IPS DF 6.9 (cell line): ENCODE measurements at regions not wholly inside any gene's neighbourhood (a gene's known extent, or its start where the extent isn't known, plus 50 kb on each side); places are given as distances from the start of the nearest gene placed in this dataset.

Experiments used
- DNase-seq: peaks from one replicate; pipeline ENCODE4 v3.0.0-alpha.2; 2013; ENCODE audit warnings: low read depth, low spot score
- H3K27ac ChIP-seq: one replicate; pipeline ENCODE4 v1.5.1; 2013; ENCODE audit warnings: low read length, control low read depth
- H3K27me3 ChIP-seq: 2 replicates; pipeline ENCODE4 v1.6.1; 2013; ENCODE audit warnings: mild to moderate bottlenecking, low read length; ENCODE audit not compliant: control insufficient read depth, insufficient read depth
- H3K36me3 ChIP-seq: 2 replicates; pipeline ENCODE4 v1.6.1; 2013; ENCODE audit warnings: low read length; ENCODE audit not compliant: control insufficient read depth, insufficient read depth
- H3K4me1 ChIP-seq: 2 replicates; pipeline ENCODE4 v1.6.1; 2013; ENCODE audit warnings: low read length; ENCODE audit not compliant: control insufficient read depth, insufficient read depth
- H3K4me3 ChIP-seq: 2 replicates; pipeline ENCODE4 v1.5.1; 2013; ENCODE audit warnings: mild to moderate bottlenecking, low read length
- H3K9me3 ChIP-seq: 2 replicates; pipeline ENCODE4 v1.6.1; 2013; ENCODE audit warnings: low read length, inconsistent platforms; ENCODE audit not compliant: control insufficient read depth, insufficient read depth
- WGBS: extraction: QIAGEN DNeasy Blood & Tissue Kit; methylation state at CpG from one replicate; pipeline ENCODE4 v1.1.7; 2013; ENCODE audit warnings: mixed read lengths, missing lambda C conversion rate; ENCODE audit not compliant: insufficient read length, insufficient coverage; 5-methylcytosine and 5-hydroxymethylcytosine counted together

DNA sequence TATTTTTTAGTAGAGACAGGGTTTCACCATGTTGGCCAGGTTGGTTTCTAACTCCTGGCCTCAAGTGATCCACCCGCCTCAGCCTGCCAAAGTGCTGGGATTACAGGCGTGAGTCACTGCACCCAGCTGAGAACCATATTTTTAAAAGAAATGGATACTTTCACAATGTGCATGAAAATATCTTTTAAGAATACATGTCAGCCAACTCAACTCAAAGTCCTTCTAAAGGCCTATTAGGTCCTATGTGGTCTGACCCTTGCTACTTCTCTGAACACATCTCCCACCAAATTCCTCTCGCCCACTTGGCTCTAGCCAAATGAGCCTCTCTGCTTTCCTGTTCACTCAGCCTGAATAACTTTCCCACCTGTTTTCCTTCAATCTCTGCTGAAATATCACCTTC is 119.6 kb downstream of the MTX2 start:
- no peak for DNase-seq
- Histone ChIP-seq H3K4me3 (no peak overlapping the region), H3K27ac (no peak overlapping the region), H3K27me3 (no peaks in the 10 kb centered on the region), H3K4me1 (no peaks in the 10 kb centered on the region), H3K9me3 (no peaks in the 10 kb centered on the region), H3K36me3 (0 out of 2 replicates have a peak, but pooled peaks cover 2% of the 10 kb centered on the region)
- WGBS, result no CpG with 5 or more reads among the region's 3 CpGs

DNA sequence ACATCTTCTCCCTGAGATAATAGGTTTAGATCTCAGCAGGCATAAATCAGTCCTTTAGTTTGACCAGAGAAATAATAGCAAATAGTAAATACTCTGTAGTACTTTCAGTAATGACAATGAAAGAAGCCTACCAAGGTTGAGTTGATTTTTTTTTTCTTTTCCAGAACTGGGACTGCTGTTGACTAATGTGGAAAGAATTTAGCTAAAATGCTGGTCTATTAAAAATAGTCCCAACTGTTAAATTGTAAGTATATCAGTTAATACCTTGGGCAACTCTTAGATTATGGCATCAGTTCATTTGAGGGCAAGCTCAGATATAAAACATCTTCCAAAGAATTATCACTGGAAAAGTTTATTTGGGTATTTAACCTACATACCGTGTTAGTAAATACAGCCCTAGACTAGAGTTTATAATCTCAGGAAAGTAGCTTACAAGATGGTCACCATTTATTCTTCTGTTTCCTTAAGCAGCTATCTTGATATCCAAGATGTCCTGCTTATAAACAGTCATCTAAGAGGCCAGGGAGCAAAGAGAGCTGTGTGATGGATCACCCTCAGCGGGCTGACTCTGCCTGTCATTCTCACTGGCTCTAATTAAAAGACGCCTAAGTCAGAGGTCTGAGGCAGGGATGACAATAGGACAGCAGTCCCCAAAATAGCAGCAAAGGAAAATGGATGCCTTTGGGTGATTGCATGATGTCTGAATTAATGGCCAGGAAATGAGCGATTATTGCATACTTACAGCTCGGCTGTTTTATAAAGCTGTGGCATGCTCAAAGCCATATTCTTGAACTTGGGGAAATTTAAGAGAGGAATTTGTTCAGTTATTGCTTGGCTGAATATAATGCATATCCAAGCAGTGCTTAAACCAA is 121.3 kb downstream of the MTX2 start:
- WGBS, result no CpG with 5 or more reads among the region's 5 CpGs
- no peak overlapping the region for H3K27ac ChIP-seq
- H3K4me3 ChIP-seq, result no peak overlapping the region
- H3K4me1 ChIP-seq, result no peaks in the 10 kb centered on the region
- DNase-seq, result no peak
- no peaks in the 10 kb centered on the region for H3K27me3 ChIP-seq
- H3K36me3 ChIP-seq, result 0 out of 2 replicates have a peak, but pooled peaks cover 2% of the 10 kb centered on the region
- no peaks in the 10 kb centered on the region for H3K9me3 ChIP-seq

DNA sequence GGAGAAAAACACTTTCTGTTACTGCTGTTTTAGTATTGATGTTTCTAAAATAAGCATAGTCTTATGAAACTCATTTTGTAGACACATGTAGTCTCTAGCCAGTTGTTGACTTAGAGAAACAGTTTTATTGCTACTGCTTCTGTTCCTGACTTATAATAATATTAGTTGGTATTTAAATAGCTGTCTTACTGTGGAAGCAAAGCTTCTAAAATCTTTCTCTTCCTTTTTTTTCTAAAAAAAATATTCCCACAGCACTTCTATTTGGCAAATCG is 121.8 kb downstream of the MTX2 start:
- no peak for DNase-seq
- no CpG with 5 or more reads among the region's 1 CpG for WGBS
- H3K27me3 ChIP-seq, result no peaks in the 10 kb centered on the region
- no peaks in the 10 kb centered on the region for H3K9me3 ChIP-seq
- no peak overlapping the region for H3K27ac ChIP-seq
- no peak overlapping the region for H3K4me3 ChIP-seq
- 0 out of 2 replicates have a peak, but pooled peaks cover 2% of the 10 kb centered on the region for H3K36me3 ChIP-seq
- H3K4me1 ChIP-seq, result no peaks in the 10 kb centered on the region

DNA sequence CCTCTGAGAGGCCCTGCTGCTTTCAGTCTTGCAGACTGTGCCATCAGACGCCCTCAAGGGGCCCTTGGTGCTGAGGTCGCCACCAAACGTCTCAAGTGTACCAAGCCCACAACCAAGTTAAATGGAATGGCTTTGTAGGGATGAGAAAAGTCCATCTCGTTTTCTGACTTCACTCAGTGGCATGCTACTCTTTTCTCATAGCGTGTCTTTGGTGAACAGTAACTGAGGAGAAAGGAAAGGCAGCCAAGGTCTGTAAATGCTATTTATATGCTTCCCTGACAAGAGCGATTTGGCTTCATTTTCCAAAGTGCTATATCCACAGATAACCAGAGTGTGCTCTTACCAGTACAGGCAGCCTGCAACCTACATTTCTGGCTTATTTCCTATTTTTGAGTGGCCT is 123.0 kb downstream of the MTX2 start:
- Histone ChIP-seq H3K27me3 (no peaks in the 10 kb centered on the region), H3K36me3 (0 out of 2 replicates have a peak, but pooled peaks cover 2% of the 10 kb centered on the region), H3K27ac (no peak overlapping the region), H3K4me1 (no peaks in the 10 kb centered on the region), H3K4me3 (no peak overlapping the region), H3K9me3 (no peaks in the 10 kb centered on the region)
- DNase-seq, result no peak
- no CpG with 5 or more reads among the region's 6 CpGs for WGBS

DNA sequence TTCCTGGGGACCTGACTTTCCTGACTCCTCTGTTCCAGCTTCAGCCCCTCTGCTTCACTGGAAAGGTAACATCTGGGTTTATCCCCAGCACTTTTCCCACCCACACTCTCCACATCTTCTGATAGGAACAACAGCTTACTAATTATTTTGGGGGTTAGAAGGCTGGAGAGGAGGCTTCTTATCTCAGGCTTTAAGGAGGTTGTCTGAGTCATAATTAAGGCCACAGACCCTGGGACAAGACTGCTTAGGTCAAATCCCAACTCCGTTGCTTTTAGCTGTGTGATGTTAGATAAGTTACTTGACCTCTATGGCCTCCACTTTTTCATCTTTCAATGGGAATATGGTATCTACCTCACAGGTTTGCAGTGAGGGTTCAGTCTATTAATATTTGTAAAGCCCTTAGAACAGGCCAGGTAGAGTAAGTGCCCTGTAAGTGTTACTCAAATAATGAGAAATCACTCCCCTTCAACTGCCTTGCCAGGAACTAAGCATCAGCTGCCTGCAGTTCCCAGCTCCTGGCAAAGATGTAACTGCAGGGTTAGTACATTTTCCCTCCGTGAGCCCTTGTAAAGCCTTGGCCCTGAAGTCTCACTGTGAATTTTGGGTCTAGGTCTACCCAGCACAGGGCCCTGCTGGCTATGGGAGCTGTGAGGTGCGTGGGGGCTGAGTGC is 123.6 kb downstream of the MTX2 start:
- no peak overlapping the region for H3K27ac ChIP-seq

DNA sequence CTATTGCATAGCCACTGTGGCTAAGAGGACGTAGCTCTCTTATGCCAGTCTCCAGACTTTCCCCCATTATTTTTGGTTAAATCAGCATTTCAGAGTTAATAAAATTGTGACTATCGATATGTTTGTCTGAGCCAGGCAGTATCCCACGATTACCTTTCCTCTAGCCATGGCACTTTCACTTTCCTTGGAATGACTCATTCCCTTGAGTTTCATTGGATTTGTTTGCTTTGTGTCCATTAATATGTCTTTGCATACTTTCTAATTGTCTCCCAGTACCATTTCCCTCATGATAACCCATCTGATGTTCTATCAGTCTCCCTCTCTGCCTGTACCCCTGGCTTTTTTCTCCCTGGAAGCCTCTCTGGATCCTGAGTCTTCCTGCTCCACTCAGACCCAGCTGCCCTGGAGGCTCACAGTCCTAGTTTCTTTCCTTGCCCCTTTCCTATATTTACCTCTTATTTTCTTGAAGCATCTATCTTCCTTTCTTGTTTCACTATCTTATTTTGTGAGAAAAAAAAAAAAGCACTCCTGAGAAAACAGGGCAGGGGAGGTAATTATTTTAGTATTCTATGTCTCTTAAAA is 126.1 kb downstream of the MTX2 start:
- no peak for DNase-seq
- H3K36me3 ChIP-seq, result 0 out of 2 replicates have a peak, but pooled peaks cover 2% of the 10 kb centered on the region
- no CpG with 5 or more reads among the region's 3 CpGs for WGBS
- H3K27ac ChIP-seq, result no peak overlapping the region
- H3K4me1 ChIP-seq, result no peaks in the 10 kb centered on the region; the same call in 1 of the 2 replicates
- no peaks in the 10 kb centered on the region for H3K27me3 ChIP-seq
- no peak overlapping the region for H3K4me3 ChIP-seq
- H3K9me3 ChIP-seq, result no peaks in the 10 kb centered on the region

More for the DNA sequence above, 123.6 kb downstream of the MTX2 start:
- WGBS, result no CpG with 5 or more reads among the region's 3 CpGs
- no peaks in the 10 kb centered on the region for H3K27me3 ChIP-seq
- DNase-seq, result no peak
- no peaks in the 10 kb centered on the region for H3K9me3 ChIP-seq
- H3K4me3 ChIP-seq, result no peak overlapping the region
- no peaks in the 10 kb centered on the region for H3K4me1 ChIP-seq
- 0 out of 2 replicates have a peak, but pooled peaks cover 2% of the 10 kb centered on the region for H3K36me3 ChIP-seq

- Histone ChIP-seq H3K4me3 (no peak overlapping the region), H3K9me3 (no peaks in the 10 kb centered on the region), H3K27me3 (no peaks in the 10 kb centered on the region), H3K4me1 (no peaks in the 10 kb centered on the region; the same call in 1 of the 2 replicates), H3K27ac (no peak overlapping the region), H3K36me3 (no peaks in the 10 kb centered on the region)
- no peak for DNase-seq
- WGBS, result no CpG with 5 or more reads among the region's 2 CpGs
These were observed 129.2 kb downstream of the MTX2 start for GRCh38 chr2:176398243-176399073.

GRCh38 chr2:176399074-176399598 is 129.9 kb downstream of the MTX2 start:
- no peak for DNase-seq
- H3K27ac ChIP-seq, result no peak overlapping the region
- H3K27me3 ChIP-seq, result no peaks in the 10 kb centered on the region
- no peak overlapping the region for H3K4me3 ChIP-seq
- H3K4me1 ChIP-seq, result no peaks in the 10 kb centered on the region; the same call in 1 of the 2 replicates
- no peaks in the 10 kb centered on the region for H3K9me3 ChIP-seq
- H3K36me3 ChIP-seq, result no peaks in the 10 kb centered on the region

DNA sequence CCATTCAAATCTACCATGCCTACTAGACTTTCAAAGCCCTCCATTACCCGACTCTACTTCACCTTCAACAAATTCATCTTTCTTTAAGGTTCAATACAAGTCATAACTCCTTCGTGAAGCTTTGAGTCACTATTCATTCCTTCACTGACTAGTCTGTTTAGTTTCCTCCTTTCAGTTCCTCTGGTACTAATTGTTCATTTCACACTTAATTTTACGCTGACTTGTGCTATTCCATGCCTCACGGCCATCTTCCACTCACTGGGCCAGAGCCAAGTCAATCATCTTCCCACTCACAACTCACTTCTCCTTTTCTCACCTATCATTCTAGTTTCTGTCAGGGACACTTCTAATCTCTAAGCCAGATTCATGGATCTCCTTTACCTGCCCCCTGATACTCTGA is 136.2 kb downstream of the MTX2 start:
- Histone ChIP-seq H3K4me3 (no peak overlapping the region), H3K27me3 (no peaks in the 10 kb centered on the region), H3K27ac (no peak overlapping the region), H3K9me3 (no peaks in the 10 kb centered on the region), H3K36me3 (no peaks in the 10 kb centered on the region), H3K4me1 (no peaks in the 10 kb centered on the region)
- DNase-seq, result no peak
- WGBS, result no CpG with 5 or more reads among the region's 4 CpGs

GRCh38 chr2:176407706-176408105 is 138.5 kb downstream of the MTX2 start:
- Histone ChIP-seq H3K4me1 (no peaks in the 10 kb centered on the region), H3K27me3 (no peaks in the 10 kb centered on the region), H3K9me3 (no peaks in the 10 kb centered on the region), H3K27ac (no peak overlapping the region), H3K36me3 (no peaks in the 10 kb centered on the region), H3K4me3 (no peak overlapping the region)
- no peak for DNase-seq
